H9 (cell line): ENCODE measurements at regions not wholly inside any gene's neighbourhood (a gene's known extent, or its start where the extent isn't known, plus 50 kb on each side); places are given as distances from the start of the nearest gene placed in this dataset.

Experiments used
- DNase-seq: peaks from one replicate; pipeline ENCODE4 v3.0.0-alpha.2; 2017
- H2AFZ ChIP-seq: one replicate; pipeline ENCODE4 v1.6.1; 2013; ENCODE audit warnings: mild to moderate bottlenecking, low read length, control low read depth, moderate library complexity
- H2AK5ac ChIP-seq: 2 replicates; pipeline ENCODE4 v1.6.1; 2013; ENCODE audit warnings: low read length, control low read depth, mixed read lengths; ENCODE audit not compliant: insufficient read length
- H2BK120ac ChIP-seq: one replicate; pipeline ENCODE4 v1.6.1; 2013; ENCODE audit warnings: low read depth, mild to moderate bottlenecking, low read length, control low read depth, inconsistent platforms; ENCODE audit not compliant: poor library complexity, severe bottlenecking
- H2BK12ac ChIP-seq: 2 replicates; pipeline ENCODE4 v1.6.1; 2013; ENCODE audit warnings: low read length, control low read depth, mixed read lengths, low read depth; ENCODE audit not compliant: insufficient read length
- H2BK15ac ChIP-seq: 2 replicates; pipeline ENCODE4 v1.6.1; 2013; ENCODE audit warnings: low read depth, low read length, control low read depth
- H2BK20ac ChIP-seq: one replicate; pipeline ENCODE4 v1.6.1; 2013; ENCODE audit warnings: low read depth, mild to moderate bottlenecking, low read length, control low read depth, inconsistent platforms; ENCODE audit not compliant: poor library complexity, severe bottlenecking
- H2BK5ac ChIP-seq: 2 replicates; pipeline ENCODE4 v1.6.1; 2013; ENCODE audit warnings: low read length, control low read depth, mixed read lengths; ENCODE audit not compliant: insufficient read length
- H3K14ac ChIP-seq: 2 replicates; pipeline ENCODE4 v1.6.1; 2013; ENCODE audit warnings: low read length, control low read depth; ENCODE audit not compliant: insufficient read depth
- H3K18ac ChIP-seq: 2 replicates; pipeline ENCODE4 v1.6.1; 2013; ENCODE audit warnings: low read depth, mild to moderate bottlenecking, mixed read lengths, low read length, control low read depth; ENCODE audit not compliant: insufficient read length
- H3K23ac ChIP-seq: 2 replicates; pipeline ENCODE4 v1.6.1; 2013; ENCODE audit warnings: low read length, control low read depth, mixed read lengths, low read depth; ENCODE audit not compliant: insufficient read length
- H3K23me2 ChIP-seq: 2 replicates; pipeline ENCODE4 v1.6.1; 2013; ENCODE audit warnings: low read depth, mild to moderate bottlenecking, mixed read lengths, low read length, control low read depth; ENCODE audit not compliant: insufficient read length, poor library complexity, severe bottlenecking
- H3K27ac ChIP-seq: 2 replicates; pipeline ENCODE4 v1.5.1; 2013; ENCODE audit warnings: low read length, control low read depth, mixed read lengths, low read depth; ENCODE audit not compliant: insufficient read length
- H3K27me3 ChIP-seq: 2 replicates; pipeline ENCODE4 v1.6.1; 2013; ENCODE audit warnings: low read length, control low read depth, inconsistent platforms; ENCODE audit not compliant: insufficient read depth
- H3K4ac ChIP-seq: 2 replicates; pipeline ENCODE4 v1.6.1; 2013; ENCODE audit warnings: low read depth, mild to moderate bottlenecking, control low read depth, inconsistent platforms, low read length, moderate library complexity
- H3K4me1 ChIP-seq: 2 replicates; pipeline ENCODE4 v1.6.1; 2013; ENCODE audit warnings: low read length, control low read depth, inconsistent platforms; ENCODE audit not compliant: insufficient read depth
- H3K4me2 ChIP-seq: 2 replicates; pipeline ENCODE4 v1.6.1; 2013; ENCODE audit warnings: low read length, control low read depth, mixed read lengths; ENCODE audit not compliant: insufficient read length, insufficient read depth
- H3K56ac ChIP-seq: 2 replicates; pipeline ENCODE4 v1.6.1; 2013; ENCODE audit warnings: low read depth, mild to moderate bottlenecking, mixed read lengths, low read length, control low read depth; ENCODE audit not compliant: insufficient read length
- H3K79me1 ChIP-seq: 2 replicates; pipeline ENCODE4 v1.6.1; 2013; ENCODE audit warnings: low read depth, mild to moderate bottlenecking, moderate library complexity, low read length, control low read depth, inconsistent platforms; ENCODE audit not compliant: insufficient read depth, poor library complexity, severe bottlenecking
- H3K79me2 ChIP-seq: 2 replicates; pipeline ENCODE4 v1.6.1; 2013; ENCODE audit warnings: low read length, control low read depth, inconsistent platforms; ENCODE audit not compliant: insufficient read depth
- H3K9ac ChIP-seq: 2 replicates; pipeline ENCODE4 v1.6.1; 2013; ENCODE audit warnings: low read length, control low read depth, mixed read lengths; ENCODE audit not compliant: insufficient read length; ENCODE audit errors: extremely low read depth
- H3K9me3 ChIP-seq: one replicate; pipeline ENCODE4 v1.6.1; 2013; ENCODE audit warnings: low read depth, low read length, inconsistent platforms; ENCODE audit not compliant: control insufficient read depth
- H3T11ph ChIP-seq: one replicate; pipeline ENCODE4 v1.6.1; 2013; ENCODE audit warnings: mild to moderate bottlenecking, low read length, control low read depth, inconsistent platforms
- H4K20me1 ChIP-seq: one replicate; pipeline ENCODE4 v1.6.1; 2013; ENCODE audit not compliant: control insufficient read depth, insufficient read length, insufficient read depth
- H4K5ac ChIP-seq: 2 replicates; pipeline ENCODE4 v1.6.1; 2013; ENCODE audit warnings: low read depth, mild to moderate bottlenecking, mixed read lengths, low read length, control low read depth; ENCODE audit not compliant: insufficient read length
- H4K8ac ChIP-seq: replicated peaks from 2 replicates; pipeline ENCODE4 v1.6.1; 2013; ENCODE audit warnings: low read length, control low read depth, mixed read lengths, low read depth; ENCODE audit not compliant: insufficient read length
- H4K91ac ChIP-seq: 2 replicates; pipeline ENCODE4 v1.6.1; 2013; ENCODE audit warnings: low read depth, mild to moderate bottlenecking, moderate library complexity, mixed read lengths, low read length, control low read depth; ENCODE audit not compliant: insufficient read length
- H3K27ac Mint-ChIP-seq, 3 experiments: 2 replicates in 2 of 3; 3 replicates in 1 of 3; pipeline ENCODE4 v1.8.0; 2020 to 2021; ENCODE audit warnings: mixed read lengths in 3 of 3, mild to moderate bottlenecking in 1 of 3, moderate library complexity in 1 of 3
- H3K27me3 Mint-ChIP-seq: 2 replicates; pipeline ENCODE4 v1.8.0; 2021; ENCODE audit warnings: low read depth, mild to moderate bottlenecking, moderate library complexity, mixed read lengths
- H3K36me3 Mint-ChIP-seq, 3 experiments: 2 replicates in 2 of 3; 3 replicates in 1 of 3; pipeline ENCODE4 v1.8.0; 2020 to 2021; ENCODE audit warnings: low read depth in 3 of 3, mixed read lengths in 3 of 3; ENCODE audit not compliant: insufficient read depth in 1 of 3
- H3K4me1 Mint-ChIP-seq, 2 experiments: 2 replicates each; pipeline ENCODE4 v1.8.0; 2020; ENCODE audit warnings: mixed read lengths in 2 of 2
- H3K4me3 Mint-ChIP-seq, 2 experiments: 2 replicates in 1 of 2; 3 replicates in 1 of 2; pipeline ENCODE4 v1.8.0; 2020 to 2021; ENCODE audit warnings: mild to moderate bottlenecking in 2 of 2, mixed read lengths in 2 of 2, moderate library complexity in 1 of 2
- H3K9me3 Mint-ChIP-seq, 2 experiments: 2 replicates in 1 of 2; 3 replicates in 1 of 2; pipeline ENCODE4 v1.8.0; 2020; ENCODE audit warnings: mild to moderate bottlenecking in 2 of 2, mixed read lengths in 2 of 2, moderate library complexity in 1 of 2
- CTCF ChIP-seq: fragments of 200-600 bp; sonication (generic); conservative IDR thresholded peaks from 3 replicates; pipeline ENCODE4 v1.8.0; 2021; ENCODE audit warnings: antibody characterized with exemption, mild to moderate bottlenecking
- WGBS: extraction: QIAGEN DNeasy Blood & Tissue Kit; methylation state at CpG from one replicate; pipeline ENCODE4 v1.1.7; 2013; ENCODE audit warnings: missing lambda C conversion rate, low lambda C conversion rate, mixed read lengths; ENCODE audit not compliant: insufficient read length; ENCODE audit errors: extremely low coverage; 5-methylcytosine and 5-hydroxymethylcytosine counted together

- no peak for DNase-seq
- Histone ChIP-seq H3K79me2 (no peaks in the 10 kb centered on the region), H3T11ph (no peak overlapping the region), H3K9ac (no peak overlapping the region), H4K91ac (no peak overlapping the region), H2AFZ (no peak overlapping the region), H4K20me1 (no peaks in the 10 kb centered on the region), H2BK20ac (no peak overlapping the region), H3K27me3 (no peaks in the 10 kb centered on the region), H3K18ac (no peak overlapping the region), H2BK5ac (no peak overlapping the region), H3K27ac (no peak overlapping the region), H4K8ac (no peak overlapping the region), H3K23ac (no peak overlapping the region), H3K23me2 (no peaks in the 10 kb centered on the region), H2AK5ac (no peak overlapping the region), H3K4me1 (no peaks in the 10 kb centered on the region), H3K4ac (no peak overlapping the region), H2BK15ac (no peak overlapping the region), H4K5ac (no peak overlapping the region), H3K4me2 (no peak overlapping the region), H2BK12ac (no peak overlapping the region), H3K79me1 (no peaks in the 10 kb centered on the region), H2BK120ac (no peak overlapping the region), H3K9me3 (no peaks in the 10 kb centered on the region), H3K56ac (no peak overlapping the region), H3K14ac (no peak overlapping the region)
- Mint-ChIP-seq H3K27ac (no peak overlapping the region), H3K4me3 (no peak overlapping the region), H3K27me3 (no peaks in the 10 kb centered on the region), H3K4me1 (peaks cover 9 to 10% of the 10 kb centered on the region in 2 experiments), H3K9me3 (no peaks in the 10 kb centered on the region; a peak in 1 of 5 replicates), H3K36me3 (peaks cover 0 to 5% (median 3%) of the 10 kb centered on the region in 3 experiments; a peak in 1 of 7 replicates)
- no CpG with 5 or more reads among the region's 6 CpGs for WGBS
- TF ChIP-seq CTCF = no peak
Observed at GRCh38 chr2:35794796-35795450, 560.7 kb upstream of the CRIM1 start.
